ELR (cell line): ENCODE measurements at regions not wholly inside any gene's neighbourhood (a gene's known extent, or its start where the extent isn't known, plus 50 kb on each side); places are given as distances from the start of the nearest gene placed in this dataset.

Experiments
- DNase-seq: peaks from one replicate; pipeline ENCODE4 v3.0.0-alpha.2; 2015; ENCODE audit warnings: low read depth

DNA sequence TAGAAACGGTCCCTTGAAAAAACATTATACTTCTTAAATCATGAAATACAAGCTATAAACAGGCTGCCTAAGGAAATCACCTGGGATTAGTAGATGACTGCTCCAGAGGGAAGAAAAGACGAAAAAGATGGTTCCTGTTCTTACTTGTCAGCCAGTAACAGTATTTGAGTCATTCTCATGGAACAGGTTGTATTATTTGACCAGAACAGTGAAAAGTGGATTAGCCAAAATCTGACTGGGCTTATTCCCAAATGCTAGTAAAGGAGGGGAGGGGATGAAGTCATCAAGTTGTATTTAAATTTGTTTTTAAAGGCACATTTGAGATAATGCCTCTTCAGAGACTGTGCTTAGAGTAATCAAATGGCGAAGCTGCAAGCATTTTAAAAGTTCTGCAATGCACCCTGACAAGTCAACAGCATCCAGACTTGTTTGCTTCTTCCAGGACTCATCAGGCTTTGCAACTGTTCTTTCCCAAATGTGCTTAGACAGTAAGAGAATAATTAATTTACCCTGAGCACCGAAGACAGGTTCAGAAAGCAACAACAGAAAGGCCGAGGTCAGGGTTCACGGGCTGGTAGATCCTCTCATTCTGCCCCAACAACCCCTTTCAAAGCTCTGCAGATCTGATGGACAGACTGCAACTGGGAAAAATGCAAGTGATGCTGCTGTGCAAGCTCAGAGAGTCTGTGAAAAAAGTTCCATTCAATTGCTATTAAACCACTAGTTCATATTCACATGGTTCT lies 800.6 kb downstream of the KCTD16 start:
- DNase-seq = no peak

DNA sequence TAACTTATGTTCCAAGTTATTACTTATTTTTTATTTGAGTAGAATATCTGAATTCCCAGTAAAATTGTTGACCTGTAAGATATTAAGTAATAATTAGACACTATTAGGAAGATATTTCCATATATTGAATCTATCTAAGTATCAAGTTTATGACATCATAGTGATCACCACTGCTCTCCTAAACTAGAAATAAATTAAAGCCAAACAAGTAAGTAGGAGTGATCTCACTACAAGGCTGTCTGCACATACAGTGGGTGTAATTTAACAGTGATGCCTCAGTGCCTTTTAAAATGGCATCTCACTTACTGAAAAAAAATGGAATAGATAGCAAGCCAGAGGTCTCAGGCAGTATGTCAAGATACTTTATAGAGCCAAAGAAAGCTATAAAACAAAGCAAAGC lies 789.6 kb downstream of the KCTD16 start:
- DNase-seq = no peak

DNA sequence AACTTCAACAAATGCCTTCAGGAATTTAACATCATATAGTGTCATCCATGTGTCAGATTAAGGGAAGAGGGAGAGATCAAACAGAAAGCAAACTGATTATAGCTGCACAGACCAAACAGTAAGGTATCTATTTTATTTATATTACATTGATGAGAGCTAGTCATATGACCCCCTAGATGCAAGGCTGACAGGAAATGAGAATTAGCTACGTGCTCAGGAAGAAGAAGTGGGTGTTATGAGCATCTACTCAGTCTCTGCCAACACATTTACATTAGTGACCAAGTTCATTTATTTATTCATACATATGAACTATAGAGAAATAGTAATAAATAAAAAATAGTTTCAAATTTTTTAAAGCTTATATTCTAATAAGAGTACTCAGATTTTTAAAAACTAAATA lies 787.3 kb downstream of the KCTD16 start:
- no peak for DNase-seq

DNA sequence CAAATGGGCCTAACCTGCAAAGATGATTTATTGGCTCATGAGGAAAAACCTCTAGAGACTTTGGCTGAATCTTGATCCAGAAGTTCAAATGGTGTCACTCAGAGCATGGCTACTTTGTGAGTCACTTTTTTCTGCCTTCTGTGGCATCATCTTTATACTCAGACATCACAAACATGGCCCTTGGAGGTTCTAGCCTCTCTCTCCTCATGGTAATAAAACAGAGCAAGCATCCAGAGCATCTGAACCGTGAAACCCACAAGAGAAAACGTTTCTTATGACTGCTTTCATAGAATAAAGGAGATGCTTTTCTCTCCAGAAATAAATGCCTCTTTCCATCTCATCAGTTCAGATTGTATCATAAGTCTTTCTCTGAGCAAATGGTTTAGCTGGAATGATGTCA lies 780.3 kb downstream of the KCTD16 start:
- no peak for DNase-seq

DNA sequence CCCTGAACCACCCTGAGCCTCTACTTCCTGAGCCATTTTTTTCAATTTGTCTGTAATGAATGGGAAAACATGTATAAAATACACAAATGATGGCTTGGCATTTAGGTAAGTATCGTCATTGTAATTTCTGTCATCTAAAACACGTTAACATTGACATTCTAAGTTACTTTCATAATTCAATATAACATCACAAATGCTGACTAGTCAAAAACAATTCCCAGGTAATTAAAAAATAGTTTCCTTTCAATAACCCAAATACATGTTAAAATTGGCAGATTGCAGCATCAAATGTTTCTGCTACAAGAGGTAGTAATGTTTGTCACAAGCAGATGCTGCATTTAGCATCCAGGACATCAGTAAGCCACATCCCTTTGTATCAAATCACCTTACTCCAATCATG lies 776.4 kb downstream of the KCTD16 start:
- no peak for DNase-seq

DNA sequence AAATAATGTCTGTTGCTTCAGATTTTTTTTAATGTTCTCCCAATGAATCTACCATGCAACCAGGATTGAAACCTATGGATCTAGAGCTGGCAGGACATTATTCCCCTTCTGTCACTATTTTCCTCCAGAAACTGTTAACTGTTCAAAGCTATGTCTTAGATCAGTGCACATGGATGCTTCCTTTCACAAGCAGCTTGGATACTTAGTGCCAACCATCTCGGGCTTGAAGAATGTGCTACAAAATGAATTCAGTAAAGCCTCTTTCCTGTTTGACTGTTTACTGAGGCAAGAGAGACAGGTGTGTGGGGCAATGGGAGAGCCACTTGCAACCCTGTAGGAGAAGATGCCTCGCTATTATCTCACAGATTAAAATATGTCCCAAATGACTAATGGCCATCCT lies 774.8 kb downstream of the KCTD16 start:
- no peak for DNase-seq

DNA sequence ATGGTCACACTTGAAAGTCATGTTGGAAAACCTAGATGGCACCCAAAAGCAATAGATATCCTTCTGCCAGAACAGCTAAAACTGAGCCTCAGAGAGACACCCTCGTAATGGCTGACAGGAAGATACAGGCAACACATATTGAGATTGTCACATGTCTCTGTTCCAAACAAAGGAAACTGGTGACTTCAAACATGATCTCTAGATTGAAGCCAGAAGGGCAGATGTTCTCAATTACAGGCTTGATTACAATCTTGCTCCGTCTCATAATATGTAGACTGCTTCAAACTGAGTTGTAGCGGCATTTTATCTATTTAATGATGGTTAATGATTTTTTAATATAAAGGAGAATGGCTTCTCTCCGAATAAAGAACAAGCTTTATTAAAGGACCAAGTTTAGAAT lies 774.3 kb downstream of the KCTD16 start:
- DNase-seq = no peak

DNA sequence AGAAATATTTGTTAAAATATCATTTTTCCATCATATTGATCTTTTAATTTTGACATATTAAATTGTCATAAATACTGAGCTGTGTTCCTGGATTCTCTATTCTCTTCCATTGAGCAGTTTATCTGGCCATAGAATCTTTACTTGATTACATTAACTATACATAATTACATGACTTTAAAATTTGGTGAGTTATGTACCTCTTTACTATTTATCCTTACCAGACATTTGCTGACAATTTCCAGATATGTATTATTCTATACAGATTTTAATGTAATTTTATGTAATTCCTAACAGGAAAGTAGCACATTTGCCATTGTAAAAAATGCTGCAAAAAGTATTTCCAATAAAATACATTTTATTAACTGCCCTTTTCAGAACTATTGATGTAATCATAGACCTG lies 770.3 kb downstream of the KCTD16 start:
- no peak for DNase-seq

DNA sequence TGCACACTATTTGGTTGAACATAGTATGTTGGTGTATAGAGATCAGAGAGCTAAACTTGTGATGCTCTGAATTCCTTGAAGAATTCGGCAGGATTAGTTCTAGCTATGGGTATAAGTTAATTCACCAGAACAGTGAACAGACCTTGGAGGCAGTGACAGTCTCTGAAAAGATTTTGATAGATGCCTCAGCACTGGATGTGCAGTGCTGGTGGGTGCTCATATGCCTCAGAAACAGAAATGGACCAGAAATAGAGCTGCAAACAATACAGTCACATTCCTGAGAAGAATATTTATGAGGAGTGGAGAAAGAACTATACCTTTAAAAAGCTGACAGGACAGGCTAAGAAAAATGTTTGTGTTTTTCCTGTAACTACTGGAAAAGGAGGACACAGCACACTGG lies 747.7 kb downstream of the KCTD16 start:
- DNase-seq = no peak

DNA sequence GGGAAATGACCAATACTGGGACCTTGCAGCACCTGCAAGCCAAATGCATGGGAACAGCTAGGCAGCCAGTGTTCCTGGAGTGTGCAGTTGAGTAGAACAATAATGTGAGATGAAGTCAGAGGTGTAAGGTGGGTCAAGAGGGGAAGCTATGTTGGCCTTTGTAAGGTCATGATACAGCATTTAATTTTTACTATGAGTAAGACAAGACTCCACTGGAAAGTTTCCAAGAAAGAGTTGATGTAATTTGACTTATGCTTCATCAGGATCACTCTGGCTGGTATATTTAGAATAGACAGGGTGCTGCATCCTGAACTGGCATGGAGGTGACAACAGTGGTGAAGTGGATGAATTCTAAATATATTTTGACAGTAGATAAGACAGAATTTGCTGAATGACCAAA lies 744.8 kb downstream of the KCTD16 start:
- DNase-seq = no peak

DNA sequence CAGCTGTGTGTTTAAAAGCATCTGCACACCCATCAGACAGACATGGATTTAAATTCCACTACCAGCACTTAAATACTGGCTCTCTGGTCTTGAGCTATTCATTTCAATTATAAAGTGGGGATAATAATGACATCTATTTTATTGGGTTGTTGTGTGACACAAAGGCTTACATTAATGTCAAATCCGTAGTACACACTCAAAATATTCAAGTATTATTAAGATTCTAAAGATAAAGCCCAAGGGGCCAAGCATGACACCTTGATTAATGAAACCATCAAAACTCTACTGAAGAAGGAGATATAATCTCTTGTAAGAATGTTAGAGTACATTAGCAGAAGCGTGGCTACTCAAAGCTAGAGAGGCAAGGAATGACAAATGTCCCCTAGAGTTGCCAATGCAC lies 743.0 kb downstream of the KCTD16 start:
- DNase-seq = no peak

DNA sequence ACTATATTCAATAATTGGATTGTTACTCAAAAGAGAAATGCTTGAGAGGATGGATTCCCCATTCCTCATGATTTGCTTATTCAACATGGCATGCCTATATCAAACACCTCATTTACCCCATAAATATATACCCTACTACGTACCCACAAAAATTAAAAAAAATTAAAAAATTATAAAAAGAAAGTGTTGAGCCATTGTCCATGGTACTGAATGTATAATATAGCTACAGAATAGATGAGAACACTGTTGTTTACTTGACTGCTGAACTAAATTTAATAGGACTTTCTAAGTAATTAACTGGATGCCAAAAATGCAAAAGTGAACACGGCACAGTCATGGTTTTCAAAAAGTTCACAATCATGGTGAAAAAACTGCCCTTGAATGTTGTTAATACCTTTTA lies 725.8 kb downstream of the KCTD16 start:
- DNase-seq = no peak

DNA sequence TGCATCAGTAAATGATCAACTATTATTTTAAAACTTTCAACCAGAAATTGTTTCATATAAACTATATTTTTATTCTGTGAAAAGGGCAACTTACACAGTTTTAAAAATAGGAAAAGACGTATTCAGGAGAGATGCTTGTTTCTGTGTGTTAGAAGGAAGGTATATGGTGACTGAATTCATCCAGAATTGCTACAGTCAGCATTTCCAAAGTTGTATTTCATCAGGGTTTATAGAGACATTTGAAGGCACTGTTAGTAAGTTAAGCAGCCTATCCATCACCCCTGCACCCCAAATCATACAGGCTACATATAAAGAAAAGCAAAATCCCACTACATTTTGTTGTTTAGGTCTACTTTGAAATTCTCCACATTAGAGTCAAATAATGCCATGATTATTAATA lies 716.0 kb downstream of the KCTD16 start:
- DNase-seq = no peak

DNA sequence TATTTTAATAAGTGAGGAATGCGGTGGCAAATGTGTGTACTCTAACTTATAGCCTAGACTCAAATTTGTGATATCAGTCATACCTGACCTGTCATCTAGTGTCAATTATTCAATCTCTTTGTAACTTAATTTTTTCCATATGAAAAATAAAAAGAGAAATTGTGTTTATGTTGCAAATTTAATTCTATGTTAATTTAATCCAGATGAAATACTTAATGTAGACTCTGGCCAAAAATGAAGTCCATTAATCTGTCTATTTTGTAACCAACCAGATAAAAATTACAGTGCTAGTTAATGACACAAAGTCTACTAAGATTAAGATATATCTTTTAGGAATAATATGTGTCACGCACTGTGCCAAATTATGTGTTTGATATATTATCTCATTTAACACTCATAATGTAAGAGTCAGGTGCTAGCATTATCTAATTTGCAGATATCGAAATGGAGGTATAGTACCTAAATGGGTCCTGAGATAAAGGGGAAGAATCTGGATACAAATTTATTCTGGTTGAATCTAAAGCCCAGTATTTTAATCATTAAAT lies 712.1 kb downstream of the KCTD16 start:
- no peak for DNase-seq

DNA sequence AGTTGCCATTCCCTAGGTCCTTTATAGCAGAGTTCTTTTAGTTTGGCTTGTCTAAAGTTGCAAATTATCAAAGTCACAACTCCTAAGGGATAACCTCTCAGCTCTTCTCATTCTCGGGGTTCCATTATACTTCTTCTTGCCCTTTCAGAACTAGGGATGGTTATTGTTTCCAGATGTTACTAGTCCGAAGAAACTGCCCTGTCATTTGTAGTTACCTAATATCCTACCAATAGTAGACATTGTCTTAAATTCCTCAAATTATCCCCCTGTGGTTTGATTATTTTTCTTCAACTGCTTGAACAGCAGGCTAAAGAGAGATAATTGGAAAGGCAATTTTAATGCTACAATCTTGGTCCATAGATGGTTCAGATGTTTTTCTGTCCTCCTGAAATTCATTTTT lies 709.8 kb downstream of the KCTD16 start:
- DNase-seq = no peak

DNA sequence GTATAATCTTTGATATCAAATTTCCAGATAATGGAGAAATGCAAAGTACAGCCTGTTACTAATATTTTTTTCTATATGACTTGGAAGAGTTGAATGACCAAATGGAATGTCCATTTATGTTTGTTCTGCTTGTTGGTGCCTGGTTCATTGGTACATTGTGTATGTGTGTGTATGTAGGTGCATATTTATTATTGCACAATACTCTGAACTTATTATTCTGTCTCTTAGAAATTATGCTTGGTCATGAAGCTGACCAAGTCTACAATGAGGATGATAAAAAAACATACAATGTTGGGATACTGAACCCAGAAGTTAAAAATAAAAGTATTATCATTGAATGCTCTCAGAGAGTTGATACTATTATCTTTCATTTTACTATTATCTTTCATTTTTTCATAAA lies 706.3 kb downstream of the KCTD16 start:
- DNase-seq = no peak

DNA sequence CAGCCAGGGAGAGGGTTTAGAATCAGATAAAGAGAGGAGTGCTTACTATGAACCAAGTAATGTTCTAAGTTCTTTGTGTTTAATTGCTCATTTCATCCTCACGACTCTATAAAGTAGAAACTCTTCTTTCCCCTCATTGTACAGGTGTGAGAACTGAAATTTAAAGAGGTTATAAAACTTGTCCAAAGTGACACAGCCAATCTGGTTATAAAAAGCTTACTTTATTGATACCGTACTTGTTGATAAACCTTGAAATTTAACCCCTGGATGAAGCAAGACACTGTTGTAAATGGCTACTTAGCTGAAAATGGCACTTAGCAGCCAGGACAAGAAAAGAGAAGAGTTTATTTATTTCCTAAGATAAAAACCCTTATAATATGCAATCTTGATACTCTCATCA lies 702.4 kb downstream of the KCTD16 start:
- DNase-seq = no peak

DNA sequence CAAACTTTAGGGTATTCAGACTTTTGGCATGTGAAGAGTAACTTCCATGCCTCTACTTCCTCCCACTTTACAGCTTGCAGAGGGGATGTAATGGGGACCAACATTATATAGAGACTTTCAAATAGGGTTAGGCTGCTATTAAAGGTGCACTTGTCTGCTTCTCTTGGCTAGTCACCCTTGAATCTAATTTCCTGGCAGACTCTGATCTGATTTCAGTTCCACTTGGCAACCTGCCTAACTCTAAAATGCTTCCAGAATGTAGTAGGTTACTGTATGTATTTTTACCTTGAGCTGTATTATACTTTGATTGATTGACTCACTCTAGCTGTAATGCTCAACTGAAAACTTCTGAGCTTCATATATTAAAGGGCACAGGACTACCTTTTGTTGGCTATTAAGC lies 693.4 kb downstream of the KCTD16 start:
- no peak for DNase-seq

DNA sequence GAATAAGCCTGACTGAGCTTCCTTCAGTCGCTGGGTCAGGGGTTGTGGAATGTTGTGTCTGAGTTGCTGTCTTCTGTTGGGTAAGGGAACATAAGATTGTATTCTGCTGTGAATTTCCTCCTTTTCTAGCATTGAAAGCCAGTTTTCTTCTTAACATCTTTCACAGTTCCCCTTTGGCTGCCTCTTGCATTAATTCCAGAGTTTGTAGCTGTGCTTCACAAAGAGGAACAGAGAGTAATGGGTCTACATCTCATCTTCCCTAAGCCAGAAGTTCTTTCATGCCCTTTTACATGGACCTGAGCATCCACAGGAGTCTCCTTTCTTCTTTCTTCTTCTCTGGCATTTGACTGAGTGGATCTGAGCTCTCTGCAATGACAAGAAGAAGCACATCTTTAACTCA lies 686.8 kb downstream of the KCTD16 start:
- no peak for DNase-seq

DNA sequence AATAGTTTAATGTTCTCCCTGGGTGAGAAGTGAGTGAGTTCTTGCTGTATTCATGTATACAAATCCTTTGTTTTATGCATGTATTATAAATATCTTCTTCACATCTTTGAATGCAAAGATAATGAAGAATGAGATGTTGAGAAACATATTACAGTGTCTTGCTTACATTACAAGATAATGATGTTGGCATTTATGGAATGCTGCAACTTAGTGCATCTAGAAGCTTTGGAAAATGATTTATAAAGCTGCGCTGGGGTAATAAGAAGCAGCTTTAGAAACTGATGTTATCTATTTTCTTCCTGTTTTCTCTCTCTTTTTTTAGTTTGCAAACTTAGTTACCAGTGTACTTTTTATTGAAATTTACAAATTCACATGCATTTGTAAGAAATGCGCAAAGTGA lies 673.4 kb downstream of the KCTD16 start:
- no peak for DNase-seq

DNA sequence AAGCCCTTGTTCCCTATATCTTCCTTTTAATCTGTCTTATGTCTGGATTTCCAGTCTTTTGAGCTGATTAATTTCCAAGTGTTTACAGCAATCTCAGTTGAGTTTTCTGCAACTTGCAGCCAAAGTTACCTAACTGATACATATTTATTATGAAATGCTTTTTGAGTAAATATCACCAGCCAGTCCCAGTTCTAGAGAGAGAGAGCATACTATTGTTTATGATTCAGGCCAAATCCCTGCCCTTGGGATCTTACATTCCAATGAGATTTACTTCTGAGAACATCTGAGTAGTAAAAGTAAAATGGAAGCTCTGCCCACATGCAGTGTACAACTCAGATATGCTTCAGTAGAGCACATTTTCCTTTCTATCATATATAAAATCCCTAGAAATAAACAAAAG lies 661.7 kb downstream of the KCTD16 start:
- no peak for DNase-seq

DNA sequence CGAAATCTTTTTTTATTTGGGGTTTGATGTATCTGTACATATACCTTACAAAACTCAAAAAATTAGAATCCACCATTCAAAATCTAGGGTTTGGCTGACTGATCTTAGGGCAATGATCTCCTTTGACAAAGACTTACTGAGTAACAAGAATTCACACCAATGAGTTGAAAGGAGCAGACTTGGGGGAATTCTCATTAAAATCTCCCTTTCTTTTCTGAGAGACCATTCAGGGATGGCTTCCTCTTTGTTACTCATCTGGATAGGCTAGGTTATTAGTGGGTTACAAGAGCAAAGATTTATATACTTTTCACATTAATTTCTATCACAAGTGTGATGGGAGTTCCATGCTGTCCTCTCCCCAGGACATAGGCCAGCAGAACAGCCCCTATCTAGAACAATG lies 661.0 kb downstream of the KCTD16 start:
- DNase-seq = no peak

DNA sequence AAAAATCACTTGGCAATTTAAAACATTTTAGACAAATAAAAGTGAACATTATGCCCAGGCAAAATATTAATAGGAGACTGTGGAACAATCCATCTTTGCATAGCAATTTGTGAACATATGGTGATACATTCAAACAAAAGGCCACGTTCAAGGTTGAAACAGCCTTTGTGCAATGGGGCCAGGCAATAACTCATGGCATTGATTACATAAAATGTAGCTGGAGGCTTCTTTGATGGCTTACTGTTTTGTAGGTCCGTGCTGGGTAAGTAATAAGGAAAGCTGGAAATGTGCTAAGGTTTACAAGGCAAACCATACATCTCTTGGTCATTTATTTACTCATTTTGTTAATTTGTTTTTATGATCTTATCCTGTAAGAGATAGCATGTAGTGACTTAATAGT lies 651.8 kb downstream of the KCTD16 start:
- DNase-seq = no peak

DNA sequence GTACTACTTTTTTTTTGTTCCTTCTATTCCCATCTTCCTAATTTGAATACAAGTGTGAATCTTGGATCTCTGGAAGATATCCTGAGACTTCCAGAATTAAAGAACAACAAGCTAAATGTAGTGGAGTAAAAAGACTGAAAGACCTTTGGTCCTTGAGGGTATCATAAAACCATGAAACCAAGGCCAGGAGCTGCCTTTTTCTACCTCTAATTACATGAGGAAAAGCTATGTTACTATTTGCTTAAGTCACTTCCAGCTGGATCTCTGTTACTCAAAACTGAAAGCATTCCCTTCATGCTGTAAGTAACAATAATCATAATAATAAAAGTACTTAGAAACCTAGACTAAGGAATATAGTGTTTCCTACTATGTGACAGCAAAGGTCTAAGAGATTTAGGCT lies 649.6 kb downstream of the KCTD16 start:
- DNase-seq = no peak
